Neural crest cell (in vitro differentiated cells): ENCODE measurements at regions not wholly inside any gene's neighbourhood (a gene's known extent, or its start where the extent isn't known, plus 50 kb on each side); places are given as distances from the start of the nearest gene placed in this dataset.
"Not testable (repeated sequence)": the region's sequence is repeated elsewhere in the genome, so short reads cannot be mapped to it uniquely, and the experiment has no call there.

ENCODE experiments used
- DNase-seq: peaks from one replicate; pipeline ENCODE4 v3.0.0; 2021; ENCODE audit warnings: low read depth, mixed read lengths, low spot score
- H3K27ac Mint-ChIP-seq: one replicate; pipeline ENCODE4 v1.8.0; 2021; ENCODE audit warnings: mild to moderate bottlenecking, mixed read lengths; ENCODE audit not compliant: unreplicated experiment
- H3K27me3 Mint-ChIP-seq: 2 replicates; pipeline ENCODE4 v1.8.0; 2021; ENCODE audit warnings: low read depth, mild to moderate bottlenecking, mixed read lengths
- H3K36me3 Mint-ChIP-seq: 2 replicates; pipeline ENCODE4 v1.8.0; 2021; ENCODE audit warnings: low read depth, mild to moderate bottlenecking, mixed read lengths
- H3K4me1 Mint-ChIP-seq: 2 replicates; pipeline ENCODE4 v1.8.0; 2021; ENCODE audit warnings: mixed read lengths
- H3K4me3 Mint-ChIP-seq: one replicate; pipeline ENCODE4 v1.8.0; 2021; ENCODE audit warnings: mild to moderate bottlenecking, mixed read lengths
- H3K9me3 Mint-ChIP-seq: 2 replicates; pipeline ENCODE4 v1.8.0; 2021; ENCODE audit warnings: mixed read lengths
- CTCF ChIP-seq: fragments of 200-600 bp; sonication (generic); conservative IDR thresholded peaks from 2 replicates; pipeline ENCODE4 v1.5.0; 2021; ENCODE audit warnings: antibody characterized with exemption, mild to moderate bottlenecking

DNA sequence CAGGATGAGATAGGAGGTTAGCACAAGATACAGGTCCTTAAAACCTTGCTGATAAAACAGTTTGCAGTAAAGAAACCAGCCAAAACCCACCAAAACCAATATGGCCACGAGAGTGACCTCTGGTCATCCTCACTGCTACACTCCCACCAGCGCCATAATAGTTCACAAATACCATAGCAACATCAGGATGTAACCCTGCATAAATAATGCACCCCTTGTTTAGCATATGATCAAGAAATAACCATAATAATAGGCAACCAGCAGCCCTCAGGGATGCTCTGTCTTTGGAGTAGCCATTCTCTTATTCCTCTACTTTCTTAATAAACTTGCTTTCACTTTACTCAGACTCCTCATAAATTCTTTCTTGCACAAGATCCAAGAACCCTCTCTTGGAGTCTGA is 86.9 kb upstream of the PRSS3 start:
- peaks cover 7% of the 10 kb centered on the region for H3K36me3 Mint-ChIP-seq
- DNase-seq, result no peak
- no peak overlapping the region for H3K27ac Mint-ChIP-seq
- TF ChIP-seq CTCF, result no peak
- no peak overlapping the region for H3K4me3 Mint-ChIP-seq
- peaks cover 5% of the 10 kb centered on the region for H3K9me3 Mint-ChIP-seq
- no peaks in the 10 kb centered on the region for H3K27me3 Mint-ChIP-seq
- peaks cover 17% of the 10 kb centered on the region for H3K4me1 Mint-ChIP-seq

DNA sequence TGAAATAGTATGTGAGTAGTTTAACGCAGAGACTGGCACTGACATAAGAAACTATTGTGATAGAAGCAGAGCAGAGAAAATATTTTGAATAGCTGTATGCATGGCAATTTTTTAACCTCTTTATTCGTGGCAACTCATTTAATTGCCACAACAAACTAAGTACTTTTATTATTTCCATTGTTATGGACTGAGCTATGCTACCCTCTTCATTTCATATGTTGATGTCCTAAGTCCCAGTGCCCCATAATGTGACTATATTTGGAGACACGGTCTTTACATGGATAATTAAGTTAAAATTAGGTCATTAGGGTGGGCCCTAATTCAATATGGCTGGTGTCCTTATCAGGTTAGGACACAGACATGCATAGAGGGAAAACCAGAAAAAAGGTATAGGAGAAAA is 86.1 kb upstream of the PRSS3 start:
- no peak for TF ChIP-seq CTCF
- Mint-ChIP-seq H3K27ac (no peak overlapping the region), H3K4me3 (no peak overlapping the region), H3K27me3 (no peaks in the 10 kb centered on the region), H3K36me3 (peaks cover 7% of the 10 kb centered on the region), H3K9me3 (peaks cover 5% of the 10 kb centered on the region), H3K4me1 (peaks cover 9% of the 10 kb centered on the region)
- DNase-seq, result no peak

DNA sequence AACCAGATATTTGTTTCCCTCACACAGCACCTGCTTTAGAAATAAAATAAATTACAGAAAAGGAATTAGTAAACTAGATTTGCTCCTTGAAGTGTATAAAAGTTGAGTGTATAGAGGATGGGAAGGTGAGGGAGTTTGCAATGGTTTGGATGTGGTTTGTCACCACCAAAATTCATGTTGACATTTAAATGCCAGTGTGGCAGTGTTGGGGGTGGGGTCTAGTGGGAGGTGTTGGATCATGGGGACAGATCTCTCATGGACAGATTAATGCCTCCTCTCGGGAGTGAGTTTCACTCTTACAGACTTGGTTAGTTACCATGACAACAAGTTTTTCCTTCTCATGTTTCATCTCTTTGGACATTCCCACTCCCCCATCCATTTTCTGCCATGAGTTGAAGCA is 83.9 kb upstream of the PRSS3 start:
- H3K9me3 Mint-ChIP-seq, DNase-seq, H3K36me3 Mint-ChIP-seq, H3K27me3 Mint-ChIP-seq, H3K4me3 Mint-ChIP-seq, H3K27ac Mint-ChIP-seq, H3K4me1 Mint-ChIP-seq: not testable (repeated sequence)

GRCh38 chr9:33714989-33715388 is 80.4 kb upstream of the PRSS3 start:
- no peak for TF ChIP-seq CTCF
- Mint-ChIP-seq H3K9me3 (no peaks in the 10 kb centered on the region), H3K4me1 (no peaks in the 10 kb centered on the region), H3K27me3 (peaks cover 9% of the 10 kb centered on the region), H3K27ac (no peak overlapping the region), H3K4me3 (no peak overlapping the region), H3K36me3 (no peaks in the 10 kb centered on the region)
- DNase-seq, result no peak

- no peak overlapping the region for H3K4me3 Mint-ChIP-seq
- H3K27me3 Mint-ChIP-seq, result peaks cover 9% of the 10 kb centered on the region
- TF ChIP-seq CTCF, result no peak
- DNase-seq, result no peak
- H3K9me3 Mint-ChIP-seq, result no peaks in the 10 kb centered on the region
- H3K27ac Mint-ChIP-seq, result no peak overlapping the region
- H3K36me3 Mint-ChIP-seq, result no peaks in the 10 kb centered on the region
- H3K4me1 Mint-ChIP-seq, result no peaks in the 10 kb centered on the region
Measured at GRCh38 chr9:33718987-33719386, 76.4 kb upstream of the PRSS3 start.

- Mint-ChIP-seq H3K9me3 (peaks cover 3% of the 10 kb centered on the region), H3K27ac (no peak overlapping the region), H3K4me3 (no peak overlapping the region), H3K36me3 (peaks cover 3% of the 10 kb centered on the region), H3K4me1 (no peaks in the 10 kb centered on the region), H3K27me3 (peaks cover 9% of the 10 kb centered on the region)
- peak; percentile 55 for TF ChIP-seq CTCF
- DNase-seq, result peak; percentile 35
Measured at GRCh38 chr9:33719581-33720374, 75.6 kb upstream of the PRSS3 start.
